ENCODE measurements at regions not wholly inside any gene's neighbourhood (a gene's known extent, or its start where the extent isn't known, plus 50 kb on each side); places are given as distances from the start of the nearest gene placed in this dataset.

- no peak for DNase-seq
Measured at GRCh38 chrX:39759526-39760224, 338.1 kb downstream of the BCOR start.

- DNase-seq: no peak
Measured at GRCh38 chrX:39760930-39761329, 336.8 kb downstream of the BCOR start.

DNA sequence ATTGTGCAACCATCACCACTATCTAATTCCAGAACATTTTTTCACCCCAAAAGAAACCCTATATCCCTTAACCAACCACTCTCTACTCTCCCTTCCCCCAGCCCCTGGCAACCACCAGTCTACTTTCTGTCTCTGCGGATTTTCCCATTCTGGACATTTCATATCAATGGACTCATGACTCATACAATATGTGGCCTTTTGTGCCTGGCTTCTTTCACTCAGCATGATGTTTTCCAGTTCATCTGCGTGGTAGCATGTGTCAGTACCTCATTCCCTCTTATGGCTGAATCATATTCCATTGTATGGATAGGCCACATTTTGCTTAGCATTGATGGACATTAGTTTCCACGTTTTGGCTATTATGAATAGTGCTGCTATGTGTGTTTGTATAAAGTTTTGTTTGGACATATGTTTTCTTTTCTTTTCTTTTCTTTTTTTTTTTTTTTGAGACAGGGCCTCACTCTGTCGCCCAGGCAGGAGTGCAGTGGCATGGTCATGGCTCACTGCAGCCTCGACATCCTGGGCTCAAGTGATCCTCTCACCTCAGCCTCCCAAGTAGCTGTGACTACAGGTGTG, 335.4 kb downstream of the BCOR start:
- DNase-seq: no peak

- no peak for DNase-seq
Measured at GRCh38 chrX:39764441-39764914, 333.3 kb downstream of the BCOR start.

GRCh38 chrX:39765327-39765726, 332.4 kb downstream of the BCOR start:
- DNase-seq: no peak

GRCh38 chrX:39766085-39766726, 331.6 kb downstream of the BCOR start:
- DNase-seq: no peak

DNA sequence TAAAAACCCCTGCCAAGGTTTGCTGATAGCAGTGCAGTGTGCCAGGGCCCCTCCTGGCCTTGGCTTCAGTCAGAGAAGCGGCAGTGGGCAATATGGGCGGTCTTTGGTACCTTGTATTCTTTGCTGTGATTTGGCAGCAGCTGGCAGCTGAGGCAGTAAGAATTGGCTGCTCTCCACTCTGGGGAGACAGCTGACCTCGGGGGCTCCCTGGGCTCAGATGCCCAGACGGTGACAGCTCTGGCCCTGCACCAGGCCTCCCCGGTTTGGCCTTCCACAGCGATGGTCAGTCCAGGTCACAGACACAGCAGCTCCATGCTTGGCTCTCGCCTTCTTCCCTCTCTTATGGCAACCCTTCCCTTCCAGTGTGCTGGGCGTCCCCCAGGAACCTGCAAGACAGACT, 330.9 kb downstream of the BCOR start:
- no peak for DNase-seq

DNA sequence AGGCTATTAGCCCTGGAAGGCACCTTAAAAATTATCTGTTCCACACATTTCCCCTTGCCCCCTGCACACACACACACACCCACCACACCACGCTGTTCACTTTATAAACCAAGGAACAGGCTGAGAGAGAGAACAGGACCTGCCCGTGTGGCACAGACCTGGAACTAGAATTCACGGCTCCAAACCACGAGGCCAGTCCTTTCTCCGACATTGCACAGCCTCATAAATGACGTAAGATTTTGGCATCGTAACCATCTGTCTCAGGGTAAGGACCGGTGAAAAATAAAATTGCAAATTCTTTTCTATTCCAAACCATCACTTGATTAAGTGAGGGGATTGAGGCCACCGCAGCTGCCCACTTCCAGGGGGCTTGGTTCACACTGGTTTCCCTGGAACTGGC, 330.3 kb downstream of the BCOR start:
- DNase-seq: no peak

GRCh38 chrX:39769748-39770147, 328.0 kb downstream of the BCOR start:
- no peak for DNase-seq

GRCh38 chrX:39771089-39771488, 326.7 kb downstream of the BCOR start:
- DNase-seq: no peak

- peak; percentile 54 for DNase-seq
Measured at GRCh38 chrX:39772057-39772832, 325.5 kb downstream of the BCOR start.

GRCh38 chrX:39773150-39773549, 324.6 kb downstream of the BCOR start:
- DNase-seq: no peak

DNA sequence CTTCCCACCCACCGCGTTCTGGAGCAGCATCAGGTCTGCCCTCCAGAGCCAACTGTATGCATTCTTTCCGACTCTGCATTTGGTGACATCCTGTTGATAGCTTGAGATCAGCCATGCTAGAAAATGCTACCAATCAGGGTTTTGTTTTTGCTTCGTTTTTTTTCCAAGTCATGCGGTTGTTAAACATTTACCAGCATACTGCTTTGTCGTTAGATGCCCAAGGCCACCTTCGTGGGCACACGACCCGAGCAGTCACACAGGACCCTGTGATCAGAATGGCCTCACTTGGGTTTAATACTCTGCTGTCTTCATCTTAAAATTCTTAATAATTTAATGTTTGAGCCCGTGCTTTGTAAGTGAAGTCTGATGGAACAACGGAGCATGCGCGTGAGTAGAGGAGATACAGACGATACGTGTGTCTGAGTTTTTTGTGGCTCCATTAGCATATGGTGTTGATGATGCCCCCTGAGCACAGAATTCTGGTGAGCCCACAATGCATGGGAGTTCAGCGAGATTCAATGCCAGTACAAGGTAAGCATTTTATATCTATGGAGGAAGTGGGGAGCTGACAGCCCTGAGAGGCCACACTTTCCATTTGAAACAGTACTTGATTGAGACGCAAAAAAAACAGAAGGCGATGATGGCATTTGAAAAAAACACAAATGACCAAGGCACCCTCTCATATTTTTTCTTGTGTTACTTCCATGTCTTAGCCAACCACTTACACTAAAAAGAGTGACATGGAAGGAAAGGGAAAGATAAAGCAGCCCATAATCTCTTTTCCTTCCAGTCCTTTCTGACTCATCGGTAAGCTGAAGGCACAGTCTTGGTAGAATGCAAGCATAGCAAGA, 323.6 kb downstream of the BCOR start:
- peak; percentile 21 for DNase-seq

DNA sequence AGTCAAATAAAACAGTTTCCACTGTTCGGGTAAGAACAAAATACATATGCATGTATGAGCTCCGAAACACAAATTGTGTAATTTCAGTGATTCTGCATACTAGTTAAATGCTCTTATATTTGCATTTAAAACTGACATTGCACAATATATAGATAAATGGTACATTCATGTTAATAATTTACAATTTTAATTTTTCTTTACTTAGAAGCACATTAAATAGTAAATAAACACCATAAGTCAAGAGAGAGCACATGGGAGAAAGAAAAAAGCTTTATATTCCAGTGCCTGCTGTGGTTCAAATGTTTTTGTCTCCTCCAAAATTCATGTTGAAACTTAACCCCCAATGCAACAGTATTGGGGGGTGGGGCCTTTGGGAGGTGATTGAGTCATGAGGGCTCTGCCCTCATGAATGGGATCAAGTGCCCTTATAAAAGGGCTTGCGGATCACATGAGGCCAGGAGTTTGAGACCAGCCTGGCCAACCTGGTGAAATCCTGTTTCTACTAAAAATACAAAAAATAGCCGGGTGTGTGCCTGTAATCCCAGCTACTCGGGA, 322.9 kb downstream of the BCOR start:
- DNase-seq: no peak

DNA sequence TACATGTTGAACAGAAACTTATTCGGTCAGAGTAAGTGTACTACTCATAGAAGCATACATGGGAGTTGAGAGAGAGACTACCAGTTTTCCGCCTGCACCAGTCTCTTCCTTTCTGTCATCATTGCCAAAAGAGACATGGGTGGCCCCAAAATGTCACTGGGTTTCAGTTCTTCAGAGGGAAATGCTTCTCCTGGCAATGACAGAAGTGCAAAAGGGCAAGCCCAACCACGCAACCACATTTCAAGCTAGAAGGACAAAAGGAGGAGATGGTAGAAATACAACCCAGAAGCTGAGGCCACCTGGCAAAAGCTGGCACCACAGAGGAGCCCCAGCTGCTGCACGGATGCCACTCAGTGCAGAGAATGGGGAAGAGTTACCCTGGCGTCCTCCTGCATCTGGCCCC, 320.1 kb downstream of the BCOR start:
- DNase-seq: no peak

DNA sequence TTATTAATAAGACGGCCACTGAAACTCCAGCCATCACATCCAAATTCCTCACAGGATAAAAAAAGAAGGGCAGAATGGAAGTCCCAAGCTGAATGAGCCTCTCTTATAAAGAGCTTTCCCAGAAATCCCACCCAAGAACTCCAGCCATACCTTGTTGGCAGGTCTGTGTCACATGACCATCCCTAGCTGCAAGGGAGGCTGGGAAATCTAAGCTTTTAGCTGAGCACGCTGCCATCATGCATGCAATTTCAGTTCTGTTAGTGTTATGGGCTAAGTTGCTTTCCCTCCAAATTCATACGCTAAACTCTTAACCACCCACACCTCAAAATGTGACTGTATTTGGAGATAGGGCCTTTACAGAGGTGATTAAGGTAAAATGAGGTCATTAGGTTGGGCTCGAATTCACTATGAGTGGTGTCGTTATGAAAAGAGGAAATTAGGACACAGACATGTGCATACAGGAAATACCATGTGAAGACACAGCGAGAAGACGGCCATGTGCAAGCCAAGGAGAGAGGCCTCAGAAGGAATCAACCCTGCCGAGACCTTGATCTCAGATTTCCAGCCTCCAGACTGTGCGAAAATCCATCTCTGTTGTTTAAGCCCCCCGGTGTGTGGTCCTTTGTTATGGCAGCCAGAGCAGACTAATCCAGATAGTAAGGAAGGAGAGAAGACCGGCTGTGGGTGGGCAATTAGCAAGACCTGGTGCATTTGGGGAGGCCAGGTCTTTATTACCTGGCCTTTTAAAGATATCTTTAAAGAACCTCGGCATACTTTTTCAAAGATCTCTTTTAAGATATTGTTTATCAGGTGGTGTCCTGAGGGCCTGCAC, 317.6 kb downstream of the BCOR start:
- DNase-seq: no peak

DNA sequence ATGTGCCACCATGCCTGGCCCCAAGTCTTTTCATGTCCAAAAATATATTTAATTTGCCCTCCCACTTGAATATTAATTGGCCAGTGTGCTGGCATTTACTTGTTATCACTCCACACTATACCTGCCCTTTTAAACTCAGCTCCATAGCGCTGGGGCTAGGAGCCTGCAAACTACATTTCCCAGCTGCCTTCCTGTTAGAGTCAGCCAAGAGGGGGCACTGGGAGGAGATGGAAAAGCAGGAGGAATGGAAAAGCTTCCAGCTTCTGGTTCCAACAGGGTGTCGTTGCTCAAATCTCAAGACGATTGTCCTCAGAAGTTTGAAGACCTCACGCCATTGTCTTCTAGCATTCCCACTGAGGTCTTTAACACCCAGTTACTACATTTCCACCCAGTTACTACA, 315.5 kb downstream of the BCOR start:
- no peak for DNase-seq

DNA sequence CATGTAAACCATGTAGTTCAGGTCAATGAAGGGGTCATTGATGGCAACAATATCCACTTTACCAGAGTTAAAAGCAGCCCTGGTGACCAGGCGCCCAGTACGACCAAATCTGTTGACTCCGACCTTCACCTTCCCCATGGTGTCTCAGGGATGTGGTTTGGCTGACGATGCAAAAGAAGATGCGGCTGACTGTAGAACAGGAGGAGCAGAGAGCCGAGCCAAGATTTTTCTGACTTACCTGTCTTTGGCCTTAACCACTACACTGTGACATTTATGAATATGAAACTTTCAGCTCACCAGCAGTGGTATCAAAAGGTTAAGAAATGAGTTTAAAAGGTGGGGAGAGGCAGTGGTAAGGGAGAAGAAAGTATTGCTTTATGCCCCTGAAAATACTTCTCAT, 309.8 kb downstream of the BCOR start:
- DNase-seq: no peak

DNA sequence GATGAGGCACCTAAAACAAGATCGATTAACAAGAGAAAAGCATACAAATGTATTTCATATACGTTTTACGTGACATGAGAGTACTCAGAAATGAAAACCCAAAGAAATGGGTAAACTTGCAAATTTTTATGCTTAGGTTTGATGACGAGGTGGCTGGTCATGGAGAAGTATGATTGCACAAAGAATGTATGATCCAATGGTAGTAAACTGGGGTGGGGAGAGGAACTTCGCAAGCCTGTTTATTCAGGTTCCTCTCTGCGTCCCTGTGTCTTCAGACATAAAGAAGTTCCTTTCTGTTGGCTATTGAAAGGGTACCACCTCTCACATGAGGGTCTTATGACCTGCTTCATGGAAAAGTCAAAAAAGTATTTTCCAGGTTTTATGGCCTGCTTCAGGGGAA, 309.2 kb downstream of the BCOR start:
- no peak for DNase-seq

DNA sequence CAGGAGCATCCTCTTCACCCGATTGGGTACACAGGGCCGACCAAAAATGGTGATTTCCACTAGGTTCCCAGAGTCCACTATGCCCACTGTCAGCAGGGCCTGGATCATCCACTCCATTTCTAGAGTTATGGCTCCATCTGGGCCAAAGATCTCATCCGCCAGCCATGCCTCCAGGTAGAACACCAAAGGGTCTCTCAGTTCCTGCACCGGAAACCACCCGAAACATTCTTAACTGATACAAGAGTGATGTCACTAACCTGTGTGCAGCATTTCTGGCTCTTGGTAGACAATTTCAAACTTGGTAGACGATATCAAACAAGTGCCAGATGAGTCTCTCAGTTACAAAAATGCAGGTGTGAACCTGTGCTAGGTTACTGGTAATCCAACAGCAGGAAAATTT, 306.1 kb downstream of the BCOR start:
- DNase-seq: no peak

- no peak for DNase-seq
Measured at GRCh38 chrX:39795605-39796004, 302.2 kb downstream of the BCOR start.
